ENCODE measurements at regions not wholly inside any gene's neighbourhood (a gene's known extent, or its start where the extent isn't known, plus 50 kb on each side); places are given as distances from the start of the nearest gene placed in this dataset.

- FAIRE-seq (no peak), DNase-seq (no peak)
- H3K36me3 ChIP-seq (ENCODE audit: control insufficient read depth in 3 of 3, insufficient read depth in 2 of 3, low read depth in 1 of 3, low read length in 3 of 3) = no peaks in the 10 kb centered on the region
- no peak overlapping the region for H3K4me3 ChIP-seq (ENCODE audit: low read depth in 1 of 3, low read length in 3 of 3)
- H3K27ac ChIP-seq (ENCODE audit: low read depth in 1 of 3, low read length in 2 of 3) = no peak overlapping the region
- H3K9me3 ChIP-seq (ENCODE audit: control insufficient read depth in 2 of 2, insufficient read depth in 1 of 2, low read depth in 1 of 2, low read length in 1 of 2) = no peaks in the 10 kb centered on the region
- H3K27me3 ChIP-seq (ENCODE audit: control insufficient read depth in 3 of 3, insufficient read depth in 3 of 3, low read length in 3 of 3) = no peaks in the 10 kb centered on the region
- H3K4me1 ChIP-seq (ENCODE audit: control insufficient read depth in 3 of 3, insufficient read depth in 2 of 3, low read depth in 1 of 3, low read length in 2 of 3) = no peaks in the 10 kb centered on the region
- WGBS, 3 donors = 27 to 50% (median 27%) methylated on average over 3 of the region's 3 CpGs
Measured at GRCh38 chr1:106727171-106727570, 329.3 kb upstream of the PRMT6 start.

GRCh38 chr1:106746448-106747085 lies 309.9 kb upstream of the PRMT6 start:
- DNase-seq (no peak), FAIRE-seq (no peak)
- no peak overlapping the region for H3K27ac ChIP-seq (ENCODE audit: low read depth in 1 of 3, low read length in 2 of 3)
- no peaks in the 10 kb centered on the region for H3K27me3 ChIP-seq (ENCODE audit: control insufficient read depth in 3 of 3, insufficient read depth in 3 of 3, low read length in 3 of 3)
- no peak overlapping the region for H3K4me3 ChIP-seq (ENCODE audit: low read depth in 1 of 3, low read length in 3 of 3)
- H3K36me3 ChIP-seq (ENCODE audit: control insufficient read depth in 3 of 3, insufficient read depth in 2 of 3, low read depth in 1 of 3, low read length in 3 of 3) = no peaks in the 10 kb centered on the region
- H3K4me1 ChIP-seq (ENCODE audit: control insufficient read depth in 3 of 3, insufficient read depth in 2 of 3, low read depth in 1 of 3, low read length in 2 of 3) = no peaks in the 10 kb centered on the region
- H3K9me3 ChIP-seq (ENCODE audit: control insufficient read depth in 2 of 2, insufficient read depth in 1 of 2, low read depth in 1 of 2, low read length in 1 of 2) = no peaks in the 10 kb centered on the region
- WGBS, 3 donors = 3 to 17% (median 10%) methylated on average over 2 of the region's 2 CpGs

GRCh38 chr1:106747232-106747631 lies 309.2 kb upstream of the PRMT6 start:
- H3K9me3 ChIP-seq (ENCODE audit: control insufficient read depth in 2 of 2, insufficient read depth in 1 of 2, low read depth in 1 of 2, low read length in 1 of 2) = no peaks in the 10 kb centered on the region
- no peaks in the 10 kb centered on the region for H3K27me3 ChIP-seq (ENCODE audit: control insufficient read depth in 3 of 3, insufficient read depth in 3 of 3, low read length in 3 of 3)
- no peaks in the 10 kb centered on the region for H3K4me1 ChIP-seq (ENCODE audit: control insufficient read depth in 3 of 3, insufficient read depth in 2 of 3, low read depth in 1 of 3, low read length in 2 of 3)
- FAIRE-seq = no peak
- H3K27ac ChIP-seq (ENCODE audit: low read depth in 1 of 3, low read length in 2 of 3) = no peak overlapping the region
- no peaks in the 10 kb centered on the region for H3K36me3 ChIP-seq (ENCODE audit: control insufficient read depth in 3 of 3, insufficient read depth in 2 of 3, low read depth in 1 of 3, low read length in 3 of 3)
- DNase-seq = no peak
- no peak overlapping the region for H3K4me3 ChIP-seq (ENCODE audit: low read depth in 1 of 3, low read length in 3 of 3)
- WGBS, 3 donors = 63 to 82% (median 69%) methylated on average over 3 of the region's 3 CpGs

GRCh38 chr1:106747791-106748190 lies 308.7 kb upstream of the PRMT6 start:
- DNase-seq = no peak

GRCh38 chr1:106748606-106749005 lies 307.9 kb upstream of the PRMT6 start:
- no peaks in the 10 kb centered on the region for H3K27me3 ChIP-seq (ENCODE audit: control insufficient read depth in 3 of 3, insufficient read depth in 3 of 3, low read length in 3 of 3)
- DNase-seq (no peak), FAIRE-seq (no peak)
- 59 to 71% (median 64%) methylated on average over 2 of the region's 2 CpGs for WGBS, 3 donors
- no peaks in the 10 kb centered on the region for H3K4me1 ChIP-seq (ENCODE audit: control insufficient read depth in 3 of 3, insufficient read depth in 2 of 3, low read depth in 1 of 3, low read length in 2 of 3)
- no peaks in the 10 kb centered on the region for H3K36me3 ChIP-seq (ENCODE audit: control insufficient read depth in 3 of 3, insufficient read depth in 2 of 3, low read depth in 1 of 3, low read length in 3 of 3)
- no peak overlapping the region for H3K4me3 ChIP-seq (ENCODE audit: low read depth in 1 of 3, low read length in 3 of 3)
- H3K27ac ChIP-seq (ENCODE audit: low read depth in 1 of 3, low read length in 2 of 3) = no peak overlapping the region
- no peaks in the 10 kb centered on the region for H3K9me3 ChIP-seq (ENCODE audit: control insufficient read depth in 2 of 2, insufficient read depth in 1 of 2, low read depth in 1 of 2, low read length in 1 of 2)

More at GRCh38 chr1:106747791-106748190, 308.7 kb upstream of the PRMT6 start:
- FAIRE-seq = no peak
- no peaks in the 10 kb centered on the region for H3K36me3 ChIP-seq (ENCODE audit: control insufficient read depth in 3 of 3, insufficient read depth in 2 of 3, low read depth in 1 of 3, low read length in 3 of 3)
- H3K9me3 ChIP-seq (ENCODE audit: control insufficient read depth in 2 of 2, insufficient read depth in 1 of 2, low read depth in 1 of 2, low read length in 1 of 2) = no peaks in the 10 kb centered on the region
- H3K4me3 ChIP-seq (ENCODE audit: low read depth in 1 of 3, low read length in 3 of 3) = no peak overlapping the region
- H3K4me1 ChIP-seq (ENCODE audit: control insufficient read depth in 3 of 3, insufficient read depth in 2 of 3, low read depth in 1 of 3, low read length in 2 of 3) = no peaks in the 10 kb centered on the region
- H3K27me3 ChIP-seq (ENCODE audit: control insufficient read depth in 3 of 3, insufficient read depth in 3 of 3, low read length in 3 of 3) = no peaks in the 10 kb centered on the region
- WGBS, 3 donors = 90 to 96% (median 92%) methylated on average over 15 of the region's 15 CpGs
- no peak overlapping the region for H3K27ac ChIP-seq (ENCODE audit: low read depth in 1 of 3, low read length in 2 of 3)

GRCh38 chr1:106749491-106749890 lies 307.0 kb upstream of the PRMT6 start:
- H3K27me3 ChIP-seq (ENCODE audit: control insufficient read depth in 3 of 3, insufficient read depth in 3 of 3, low read length in 3 of 3) = no peaks in the 10 kb centered on the region
- H3K36me3 ChIP-seq (ENCODE audit: control insufficient read depth in 3 of 3, insufficient read depth in 2 of 3, low read depth in 1 of 3, low read length in 3 of 3) = no peaks in the 10 kb centered on the region
- DNase-seq (no peak), FAIRE-seq (no peak)
- no peak overlapping the region for H3K4me3 ChIP-seq (ENCODE audit: low read depth in 1 of 3, low read length in 3 of 3)
- 39 to 90% (median 42%) methylated on average over 2 of the region's 2 CpGs for WGBS, 3 donors
- H3K4me1 ChIP-seq (ENCODE audit: control insufficient read depth in 3 of 3, insufficient read depth in 2 of 3, low read depth in 1 of 3, low read length in 2 of 3) = no peaks in the 10 kb centered on the region
- H3K9me3 ChIP-seq (ENCODE audit: control insufficient read depth in 2 of 2, insufficient read depth in 1 of 2, low read depth in 1 of 2, low read length in 1 of 2) = no peaks in the 10 kb centered on the region
- no peak overlapping the region for H3K27ac ChIP-seq (ENCODE audit: low read depth in 1 of 3, low read length in 2 of 3)

GRCh38 chr1:106749906-106750305 lies 306.6 kb upstream of the PRMT6 start:
- no peak for FAIRE-seq
- Histone ChIP-seq H3K27ac (ENCODE audit: low read depth in 1 of 3, low read length in 2 of 3) (no peak overlapping the region), H3K27me3 (ENCODE audit: control insufficient read depth in 3 of 3, insufficient read depth in 3 of 3, low read length in 3 of 3) (no peaks in the 10 kb centered on the region), H3K9me3 (ENCODE audit: control insufficient read depth in 2 of 2, insufficient read depth in 1 of 2, low read depth in 1 of 2, low read length in 1 of 2) (no peaks in the 10 kb centered on the region), H3K4me3 (ENCODE audit: low read depth in 1 of 3, low read length in 3 of 3) (no peak overlapping the region), H3K36me3 (ENCODE audit: control insufficient read depth in 3 of 3, insufficient read depth in 2 of 3, low read depth in 1 of 3, low read length in 3 of 3) (no peaks in the 10 kb centered on the region), H3K4me1 (ENCODE audit: control insufficient read depth in 3 of 3, insufficient read depth in 2 of 3, low read depth in 1 of 3, low read length in 2 of 3) (no peaks in the 10 kb centered on the region)
- 56 to 74% (median 66%) methylated on average over 1 of the region's 1 CpG for WGBS, 3 donors
- DNase-seq = no peak

- DNase-seq (no peak), FAIRE-seq (no peak)
- Histone ChIP-seq H3K4me3 (ENCODE audit: low read depth in 1 of 3, low read length in 3 of 3) (no peak overlapping the region), H3K27ac (ENCODE audit: low read depth in 1 of 3, low read length in 2 of 3) (no peak overlapping the region), H3K36me3 (ENCODE audit: control insufficient read depth in 3 of 3, insufficient read depth in 2 of 3, low read depth in 1 of 3, low read length in 3 of 3) (no peaks in the 10 kb centered on the region), H3K27me3 (ENCODE audit: control insufficient read depth in 3 of 3, insufficient read depth in 3 of 3, low read length in 3 of 3) (no peaks in the 10 kb centered on the region), H3K4me1 (ENCODE audit: control insufficient read depth in 3 of 3, insufficient read depth in 2 of 3, low read depth in 1 of 3, low read length in 2 of 3) (no peaks in the 10 kb centered on the region), H3K9me3 (ENCODE audit: control insufficient read depth in 2 of 2, insufficient read depth in 1 of 2, low read depth in 1 of 2, low read length in 1 of 2) (no peaks in the 10 kb centered on the region)
- 64 to 70% (median 65%) methylated on average over 2 of the region's 2 CpGs for WGBS, 3 donors
Measured at GRCh38 chr1:106751002-106751401, 305.5 kb upstream of the PRMT6 start.

- no peaks in the 10 kb centered on the region for H3K36me3 ChIP-seq (ENCODE audit: control insufficient read depth in 3 of 3, insufficient read depth in 2 of 3, low read depth in 1 of 3, low read length in 3 of 3)
- H3K4me3 ChIP-seq (ENCODE audit: low read depth in 1 of 3, low read length in 3 of 3) = no peak overlapping the region
- FAIRE-seq (no peak), DNase-seq (no peak)
- H3K4me1 ChIP-seq (ENCODE audit: control insufficient read depth in 3 of 3, insufficient read depth in 2 of 3, low read depth in 1 of 3, low read length in 2 of 3) = no peaks in the 10 kb centered on the region
- no peaks in the 10 kb centered on the region for H3K9me3 ChIP-seq (ENCODE audit: control insufficient read depth in 2 of 2, insufficient read depth in 1 of 2, low read depth in 1 of 2, low read length in 1 of 2)
- H3K27ac ChIP-seq (ENCODE audit: low read depth in 1 of 3, low read length in 2 of 3) = no peak overlapping the region
- no peaks in the 10 kb centered on the region for H3K27me3 ChIP-seq (ENCODE audit: control insufficient read depth in 3 of 3, insufficient read depth in 3 of 3, low read length in 3 of 3)
- WGBS, 3 donors = 71 to 88% (median 71%) methylated on average over 1 of the region's 1 CpG
Measured at GRCh38 chr1:106753066-106753465, 303.4 kb upstream of the PRMT6 start.
